ENCODE measurements at regions not wholly inside any gene's neighbourhood (a gene's known extent, or its start where the extent isn't known, plus 50 kb on each side); places are given as distances from the start of the nearest gene placed in this dataset.
"Not testable (repeated sequence)": the region's sequence is repeated elsewhere in the genome, so short reads cannot be mapped to it uniquely, and the experiment has no call there.

DNA sequence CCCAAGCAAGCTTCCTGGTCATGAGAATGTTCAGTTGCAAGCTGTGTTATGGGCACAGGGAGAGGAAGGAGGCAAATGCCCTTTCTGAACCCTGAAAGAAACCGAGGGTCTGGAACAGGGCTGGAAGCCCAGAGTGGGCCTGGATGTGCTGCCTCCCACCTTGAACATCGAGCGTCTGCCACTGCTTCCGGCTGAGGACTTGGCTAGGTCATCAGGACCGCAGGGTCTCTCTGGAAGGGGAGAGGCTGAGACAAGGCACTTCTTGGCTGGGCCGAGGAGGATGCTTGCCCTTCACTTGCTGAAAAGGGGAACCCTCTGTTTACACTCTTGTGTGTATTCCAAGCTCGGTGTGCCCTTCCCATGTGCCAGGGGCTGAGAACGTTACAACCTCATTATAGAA, 168.0 kb upstream of the C1orf174 start:
- no peak for DNase-seq

DNA sequence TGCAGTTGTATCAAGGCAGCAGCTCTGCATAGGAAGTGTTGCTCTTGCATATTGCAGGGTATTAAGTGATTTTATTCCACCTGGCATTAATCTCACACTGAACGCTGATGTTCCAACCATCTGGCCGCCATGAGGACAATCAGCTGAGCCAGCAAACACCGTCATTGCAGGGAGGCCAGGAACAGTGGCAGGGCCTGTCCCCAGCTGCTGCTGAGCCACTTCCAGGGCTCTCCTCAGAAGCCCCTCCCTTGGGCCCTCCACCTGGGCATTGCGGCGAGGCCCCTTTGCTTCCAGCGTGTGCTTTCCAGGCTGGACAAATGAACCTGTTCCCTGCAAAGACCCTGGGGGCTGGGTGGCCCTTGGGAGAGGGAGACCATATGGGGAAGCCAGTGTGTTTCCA, 171.6 kb upstream of the C1orf174 start:
- DNase-seq: no peak

DNA sequence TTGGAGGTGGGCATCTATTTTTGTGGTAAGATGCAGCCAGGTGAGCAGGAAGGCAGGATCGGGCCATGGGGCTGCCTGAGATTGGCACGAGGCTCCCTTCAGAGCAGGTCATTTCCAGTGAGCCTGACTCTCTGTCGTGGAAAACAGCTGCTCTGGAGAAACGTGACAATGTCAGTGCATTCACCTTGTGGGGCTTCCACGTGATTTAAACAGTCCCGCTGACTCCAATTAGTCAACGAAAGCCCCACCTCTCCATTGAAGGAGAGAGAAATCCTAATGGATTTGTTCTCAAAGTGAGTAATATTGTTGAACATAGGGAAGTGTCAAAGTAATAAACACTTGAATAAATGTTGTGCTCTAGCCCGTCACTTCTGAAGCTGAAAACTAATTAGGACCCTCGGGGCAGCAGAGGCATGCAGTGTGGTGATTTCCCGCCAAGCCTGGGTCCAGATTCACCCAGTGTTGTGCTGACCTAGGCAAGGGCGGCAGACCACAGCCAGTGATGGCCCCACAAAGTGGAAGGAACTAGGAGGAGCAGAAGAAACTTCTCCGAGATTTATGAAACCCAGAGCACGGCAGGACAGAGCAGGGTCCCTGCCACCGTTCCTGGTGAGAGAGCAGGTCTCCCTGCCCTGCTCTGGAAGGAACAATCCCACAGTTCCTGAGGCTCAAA, 172.5 kb upstream of the C1orf174 start:
- no peak for DNase-seq

DNA sequence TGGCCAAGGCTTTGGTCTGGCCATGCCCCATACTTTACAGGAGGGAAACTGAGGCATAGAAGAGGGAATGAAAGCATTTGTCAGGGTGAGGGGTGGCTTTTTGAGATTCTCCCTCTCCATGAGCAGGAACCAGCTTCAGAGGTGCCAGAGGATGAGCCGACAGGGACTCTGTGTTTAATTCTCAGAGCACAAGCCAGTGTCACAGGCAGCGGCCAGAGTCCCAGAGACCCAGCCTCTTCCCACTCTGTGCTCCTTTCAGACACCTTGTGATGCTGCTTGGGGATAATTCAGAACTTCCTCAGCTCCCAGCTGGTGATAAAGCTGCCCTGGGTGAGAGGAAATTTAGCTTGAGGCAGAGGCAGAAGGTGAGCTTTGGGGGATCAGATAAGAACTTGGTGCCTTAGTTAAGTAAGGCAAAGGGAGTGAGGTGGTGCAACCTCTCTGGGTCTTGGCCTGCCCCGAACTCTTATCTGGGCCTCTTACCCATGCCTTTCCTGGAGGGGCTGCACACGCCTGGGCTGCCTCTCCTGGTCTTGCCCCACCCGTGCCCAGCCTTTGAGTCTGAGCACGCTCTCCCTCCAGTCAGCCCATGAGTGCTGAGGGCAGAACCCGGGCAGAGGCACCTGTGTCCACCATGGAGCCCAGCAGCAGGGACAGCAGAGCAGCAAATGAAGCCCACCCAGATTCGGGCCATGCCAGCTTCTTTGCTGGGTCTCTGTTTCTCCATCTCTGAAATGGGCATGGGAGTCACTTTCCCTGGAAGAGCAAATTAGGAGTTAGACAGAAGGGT, 175.6 kb upstream of the C1orf174 start:
- no peak for DNase-seq

DNA sequence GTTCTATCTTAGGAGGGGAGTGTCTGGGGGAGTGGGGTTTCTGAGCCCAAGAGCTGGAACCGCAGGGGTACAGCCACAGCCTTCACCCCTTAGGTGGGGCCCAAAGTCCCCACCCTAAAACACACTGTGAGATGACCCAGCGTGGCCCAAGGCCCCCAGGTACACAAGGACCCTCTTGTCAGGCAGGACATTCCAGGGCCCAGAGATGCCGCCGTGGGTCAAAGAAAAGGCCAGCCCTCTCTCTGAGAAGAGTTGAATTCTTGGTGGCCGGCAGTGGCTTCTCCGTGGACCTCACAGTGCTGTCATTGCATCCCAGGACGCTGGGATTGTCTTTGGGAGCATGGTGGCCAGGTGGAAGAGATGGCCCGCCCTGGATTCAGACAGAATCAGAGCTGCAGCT, 176.3 kb upstream of the C1orf174 start:
- DNase-seq: no peak

DNA sequence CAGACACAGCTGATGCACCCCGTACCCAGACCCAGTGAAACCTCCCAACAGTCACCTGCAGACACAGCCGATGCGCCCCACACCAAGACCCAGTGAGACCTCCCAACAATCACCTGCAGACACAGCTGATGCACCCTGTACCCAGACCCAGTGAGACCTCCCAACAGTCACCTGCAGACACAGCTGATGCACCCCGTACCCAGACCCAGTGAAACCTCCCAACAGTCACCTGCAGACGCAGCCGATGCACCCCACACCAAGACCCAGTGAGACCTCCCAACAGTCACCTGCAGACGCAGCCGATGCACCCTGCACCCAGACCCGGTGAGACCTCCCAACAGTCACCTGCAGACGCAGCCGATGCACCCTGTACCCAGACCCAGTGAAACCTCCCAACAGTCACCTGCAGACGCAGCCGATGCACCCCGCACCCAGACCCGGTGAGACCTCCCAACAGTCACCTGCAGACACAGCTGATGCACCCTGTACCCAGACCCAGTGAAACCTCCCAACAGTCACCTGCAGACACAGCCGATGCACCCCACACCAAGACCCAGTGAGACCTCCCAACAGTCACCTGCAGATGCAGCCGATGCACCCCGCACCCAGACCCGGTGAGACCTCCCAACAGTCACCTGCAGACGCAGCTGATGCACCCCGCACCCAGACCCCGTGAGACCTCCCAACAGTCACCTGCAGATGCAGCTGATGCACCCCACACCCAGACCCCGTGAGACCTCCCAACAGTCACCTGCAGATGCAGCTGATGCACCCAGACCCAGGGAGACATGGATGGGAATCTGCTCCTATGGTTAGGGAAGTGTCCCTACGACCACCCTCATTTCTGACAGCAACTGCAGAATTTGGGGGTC, 178.3 kb upstream of the C1orf174 start:
- DNase-seq: not testable (repeated sequence)

DNA sequence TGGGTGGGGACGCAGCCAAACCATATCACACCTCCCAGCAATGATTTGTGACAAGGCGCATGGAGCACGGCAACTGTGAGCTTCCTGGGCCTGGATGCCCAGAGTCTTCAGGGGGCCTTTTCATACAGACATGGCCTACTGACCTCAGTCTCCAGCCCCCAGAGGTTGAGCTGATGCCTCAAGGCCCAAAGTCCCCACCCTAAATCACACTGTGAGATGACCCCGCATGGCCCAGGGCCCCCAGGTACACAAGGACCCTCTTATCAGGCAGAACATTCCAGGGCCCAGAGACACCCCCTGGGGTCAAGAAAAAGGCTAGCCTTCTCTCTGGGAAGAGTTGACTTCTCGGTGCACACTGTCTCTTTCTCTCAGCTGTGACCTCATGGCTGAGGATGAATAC, 179.7 kb upstream of the C1orf174 start:
- no peak for DNase-seq

DNA sequence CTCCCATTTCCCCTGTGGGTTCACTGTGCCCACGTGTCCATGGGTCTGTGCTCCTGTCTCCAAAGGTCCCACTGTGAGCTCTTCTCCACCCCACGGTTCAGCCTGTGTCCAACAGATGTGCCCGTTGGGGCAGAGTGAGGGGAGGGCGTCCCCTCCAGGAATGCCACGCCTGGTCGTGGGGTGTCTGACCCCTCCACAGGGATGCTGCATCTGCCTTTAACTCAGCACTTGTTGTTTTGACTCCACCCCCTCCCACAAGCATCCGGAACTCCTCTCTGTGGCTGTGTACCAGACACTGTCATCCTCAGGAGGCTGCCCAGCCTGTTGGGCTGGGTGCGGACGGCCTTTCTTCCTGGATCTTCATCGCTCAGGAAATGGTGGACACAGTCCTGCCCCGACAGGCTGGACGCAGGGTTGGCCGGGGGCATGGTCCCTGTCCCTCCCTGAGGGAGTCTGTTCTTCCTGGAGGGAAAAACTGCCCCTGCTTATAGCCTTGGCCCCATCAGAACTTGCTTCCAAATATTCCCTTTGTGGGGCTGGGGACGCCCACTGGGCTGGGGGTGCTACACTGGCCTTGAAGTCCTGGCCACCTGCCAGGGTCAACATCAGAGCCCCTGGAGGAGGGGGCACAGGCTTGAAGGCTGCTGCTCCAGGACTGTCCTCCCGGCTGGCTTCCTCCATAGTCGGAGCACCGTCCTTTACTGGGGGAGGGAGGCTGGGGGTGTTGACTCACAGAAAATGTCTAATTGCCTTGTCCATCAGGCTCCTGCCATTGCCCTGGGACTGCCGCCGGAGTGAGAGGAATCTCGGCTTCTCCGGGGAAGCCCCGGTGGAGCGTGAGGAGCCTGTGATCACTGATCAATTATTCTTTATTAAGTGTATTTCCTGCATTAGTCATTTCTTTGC, 182.0 kb upstream of the C1orf174 start:
- no peak for DNase-seq

DNA sequence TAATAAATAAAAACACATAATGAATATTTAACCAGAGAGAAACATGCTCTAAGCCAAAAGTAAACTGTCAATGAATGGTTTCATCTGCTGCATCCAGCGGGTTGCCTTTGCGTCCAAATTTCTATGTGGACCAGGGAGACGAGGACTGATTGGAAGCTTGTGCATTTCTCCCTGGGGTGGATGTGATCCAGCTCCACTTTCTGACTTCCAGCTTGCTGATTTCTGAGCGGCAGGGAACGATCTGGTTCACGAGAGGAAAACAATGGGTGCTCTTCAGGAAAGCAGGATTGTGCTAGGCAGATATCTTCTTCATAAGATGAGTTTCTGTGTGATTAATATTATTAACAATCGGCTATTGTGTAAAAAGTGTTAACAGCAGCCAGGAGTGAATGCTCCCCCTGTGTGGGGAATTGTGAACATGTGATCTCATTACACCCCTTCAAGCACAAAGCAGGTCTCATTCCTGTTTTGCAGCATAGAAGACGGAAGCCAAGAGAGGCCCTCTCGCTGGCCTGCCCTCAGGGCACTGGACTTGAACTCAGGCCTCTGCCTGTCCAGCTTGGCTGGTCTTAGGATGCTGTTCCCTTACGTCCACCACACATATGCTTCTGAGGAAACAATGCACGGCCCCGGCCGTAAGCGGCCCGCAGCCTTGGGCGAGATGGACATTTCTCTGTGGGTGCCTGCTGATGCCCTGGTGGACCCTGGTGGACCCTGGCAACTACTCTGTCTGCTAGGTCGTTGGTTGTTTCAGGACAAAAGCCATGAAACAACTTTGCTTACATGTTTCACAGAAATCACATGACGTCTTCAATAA, 183.4 kb upstream of the C1orf174 start:
- no peak for DNase-seq

DNA sequence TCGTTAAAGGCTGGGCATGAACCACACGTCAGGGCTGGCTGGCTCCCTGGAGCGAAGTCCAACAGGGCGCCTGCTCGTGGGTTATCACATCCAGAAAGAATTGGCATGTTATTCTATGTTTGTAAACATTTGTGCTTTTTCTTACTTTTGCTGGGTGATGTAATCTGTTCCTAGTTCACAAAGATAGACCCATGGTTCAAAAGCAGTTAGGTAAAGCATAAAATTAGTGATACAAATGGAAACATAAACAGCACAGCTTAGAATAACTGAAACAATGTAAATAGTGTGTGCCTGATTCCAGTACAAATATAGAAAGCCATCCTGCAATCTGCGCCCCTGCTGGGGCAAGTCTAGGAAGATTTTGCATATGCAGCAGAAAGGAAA, 184.0 kb upstream of the C1orf174 start:
- DNase-seq: no peak

DNA sequence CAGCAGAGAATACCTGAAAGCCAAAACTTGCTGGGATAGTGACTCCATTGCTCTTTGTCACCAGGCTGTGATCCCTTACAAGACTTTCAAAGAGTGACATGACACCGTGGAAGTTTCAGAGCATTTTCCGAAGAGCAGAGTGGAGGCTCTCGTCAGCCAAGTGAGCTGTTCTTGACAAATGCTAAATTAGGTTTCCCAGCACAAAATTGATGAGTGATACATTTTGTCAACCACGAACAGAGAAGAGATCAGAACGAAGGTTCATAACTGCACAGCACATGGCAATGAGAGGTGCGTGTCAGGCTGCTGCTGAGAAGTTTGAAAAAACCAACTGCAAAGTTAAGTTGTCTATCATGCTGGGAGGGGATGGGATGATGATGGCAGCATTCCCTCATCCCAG, 184.4 kb upstream of the C1orf174 start:
- no peak for DNase-seq

DNA sequence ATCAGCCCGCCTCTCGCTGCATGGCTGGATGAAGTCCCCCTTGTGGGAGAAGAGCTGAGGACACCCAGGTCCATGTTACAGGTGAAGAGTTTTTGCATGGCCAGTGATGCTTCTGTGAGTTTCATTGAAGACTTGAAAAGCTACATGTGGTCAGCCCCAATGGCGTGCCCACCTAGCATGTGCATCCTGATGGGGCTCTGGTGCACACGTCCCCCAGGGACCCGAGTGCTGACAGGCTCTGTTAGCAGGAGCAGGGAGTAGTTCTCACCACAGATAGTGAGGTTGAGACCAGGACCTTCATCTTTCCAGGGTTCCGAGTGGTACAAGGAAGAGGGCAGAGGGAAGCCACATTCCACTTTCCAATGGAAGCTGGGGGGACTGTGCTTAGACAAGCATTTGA, 184.8 kb upstream of the C1orf174 start:
- no peak for DNase-seq

DNA sequence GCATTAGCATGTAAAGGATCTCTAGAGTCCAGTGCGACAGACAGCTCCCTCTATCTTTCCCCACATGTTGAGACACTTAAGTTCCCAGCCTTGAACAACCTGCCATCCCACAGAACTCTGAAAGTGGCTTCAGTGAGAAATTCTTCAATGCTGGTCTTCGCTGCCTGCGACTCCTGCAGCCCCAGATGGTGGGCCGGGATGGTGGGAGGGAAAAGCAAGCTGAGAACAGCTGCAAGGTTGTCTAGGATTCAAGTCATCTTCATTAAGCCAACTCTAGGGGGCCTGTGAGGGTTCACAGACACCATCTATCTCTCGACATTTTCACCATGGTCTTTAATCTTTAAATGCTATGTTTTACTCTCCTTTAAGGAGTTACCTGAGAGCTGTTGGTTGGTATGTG, 185.5 kb upstream of the C1orf174 start:
- DNase-seq: no peak

DNA sequence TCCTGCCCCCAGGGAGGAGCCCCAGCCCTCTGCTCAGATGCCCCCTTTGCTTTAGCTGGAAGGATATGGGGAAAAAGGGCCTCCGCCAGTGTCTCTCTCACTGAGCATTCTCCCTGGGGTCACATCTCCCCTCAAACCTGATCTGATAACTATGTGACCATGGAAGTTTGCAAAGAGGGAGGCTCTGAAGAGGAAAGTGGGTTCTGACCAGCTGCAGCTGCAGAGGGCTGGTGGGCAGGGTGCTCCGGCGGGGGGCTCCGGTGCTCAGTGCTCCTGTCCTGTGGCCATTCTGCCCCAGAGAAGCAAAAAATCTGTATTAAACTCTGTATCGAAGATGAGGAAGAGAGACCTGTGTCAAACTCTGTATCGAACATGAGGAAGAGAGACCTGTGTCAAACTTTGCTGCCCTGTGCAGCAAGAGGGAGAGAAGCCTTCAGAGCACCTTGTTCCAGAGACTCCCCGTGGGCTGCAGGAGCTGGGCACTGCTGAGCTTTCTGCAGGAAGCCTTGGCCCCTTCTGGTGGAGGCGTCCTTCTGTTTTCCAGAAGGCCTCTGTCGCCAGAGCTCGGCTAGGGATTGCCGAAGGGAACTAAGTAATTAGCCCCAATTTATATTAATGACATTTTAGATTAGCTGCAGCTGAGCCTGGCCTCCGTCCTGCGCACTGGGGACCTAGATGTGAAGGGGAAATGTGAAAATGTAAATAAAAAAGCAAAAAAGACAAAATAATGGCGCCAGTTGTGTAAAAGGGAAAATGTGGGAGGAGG, 186.2 kb upstream of the C1orf174 start:
- DNase-seq: no peak

DNA sequence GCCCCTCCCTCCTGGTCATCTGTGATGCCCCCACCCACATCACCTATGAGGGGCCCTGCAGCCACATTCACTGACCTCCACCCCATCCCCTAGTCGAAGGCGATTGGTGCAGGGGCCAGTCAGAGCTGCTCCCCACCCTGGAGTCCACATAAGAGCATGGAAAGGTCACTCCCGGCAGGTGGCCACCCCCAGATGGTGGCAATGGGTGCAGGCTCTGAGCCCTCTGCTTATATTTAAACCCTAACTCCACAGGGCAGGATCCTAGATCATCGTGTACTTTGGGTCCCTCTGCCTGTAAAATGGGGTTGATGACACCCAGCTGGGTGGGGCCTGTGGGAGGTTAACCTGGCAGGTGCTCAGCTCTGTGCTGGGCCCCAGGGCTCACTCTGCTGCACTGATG, 186.8 kb upstream of the C1orf174 start:
- no peak for DNase-seq

DNA sequence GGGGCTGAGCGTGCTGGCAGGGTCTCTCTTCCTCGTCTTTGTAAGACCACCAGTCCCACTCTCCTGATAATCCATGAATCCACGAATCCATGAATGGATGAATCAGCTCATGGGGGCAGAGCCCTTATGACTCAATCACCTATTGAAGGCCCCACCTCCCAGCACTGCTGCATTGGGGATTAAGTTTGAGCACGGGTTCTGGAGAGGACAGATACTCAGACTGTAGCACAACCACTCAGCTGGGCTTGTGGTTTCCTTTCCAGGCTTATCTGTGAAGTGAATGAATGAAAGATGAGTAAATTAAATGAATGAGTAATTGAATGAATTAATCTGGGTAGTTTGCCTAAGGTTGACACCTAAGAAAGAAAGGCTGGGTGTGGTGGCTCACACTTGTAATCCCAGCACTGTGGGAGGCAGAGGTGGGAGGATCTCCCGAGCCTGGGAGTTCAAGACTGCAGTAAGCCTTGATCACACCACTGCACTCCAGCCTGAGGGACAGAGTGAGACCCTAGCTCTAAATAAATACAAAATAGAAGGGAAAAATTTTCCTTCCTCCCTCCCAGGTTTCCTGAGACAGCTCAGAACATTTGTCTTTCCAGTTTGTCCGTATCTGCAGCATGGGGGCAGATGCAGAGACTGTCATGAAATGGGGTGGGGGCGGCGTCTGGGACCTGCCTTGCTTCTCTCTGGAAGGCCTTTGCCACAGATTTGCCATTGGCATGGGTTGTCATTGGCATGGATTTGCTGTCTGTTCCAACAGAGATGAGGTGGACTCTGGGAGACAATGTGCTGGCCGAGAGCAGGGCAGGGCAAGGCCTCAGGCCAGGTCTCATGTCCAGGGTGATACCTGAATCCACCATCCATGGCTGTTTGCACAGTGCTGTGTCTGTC, 187.7 kb upstream of the C1orf174 start:
- no peak for DNase-seq

DNA sequence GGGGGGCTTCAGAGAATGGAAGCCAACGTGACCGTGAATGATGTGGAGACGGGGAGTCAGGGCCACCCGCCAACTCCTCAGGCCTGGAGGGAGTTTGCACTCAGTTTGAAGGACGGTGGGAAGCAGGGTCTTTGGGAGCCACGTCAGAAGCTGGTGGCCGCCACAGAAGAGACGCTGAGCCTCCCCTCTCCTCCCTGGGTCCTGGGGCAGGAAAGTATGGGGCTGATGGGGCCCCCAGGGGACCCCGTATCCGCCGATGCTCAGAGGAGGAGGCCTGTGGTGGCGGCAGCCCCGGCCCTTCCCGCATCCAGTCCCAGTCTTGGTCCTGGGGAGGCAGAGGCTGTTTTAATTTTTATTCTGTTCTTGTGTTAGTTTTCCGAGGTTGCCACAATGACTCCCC, 188.6 kb upstream of the C1orf174 start:
- no peak for DNase-seq

DNA sequence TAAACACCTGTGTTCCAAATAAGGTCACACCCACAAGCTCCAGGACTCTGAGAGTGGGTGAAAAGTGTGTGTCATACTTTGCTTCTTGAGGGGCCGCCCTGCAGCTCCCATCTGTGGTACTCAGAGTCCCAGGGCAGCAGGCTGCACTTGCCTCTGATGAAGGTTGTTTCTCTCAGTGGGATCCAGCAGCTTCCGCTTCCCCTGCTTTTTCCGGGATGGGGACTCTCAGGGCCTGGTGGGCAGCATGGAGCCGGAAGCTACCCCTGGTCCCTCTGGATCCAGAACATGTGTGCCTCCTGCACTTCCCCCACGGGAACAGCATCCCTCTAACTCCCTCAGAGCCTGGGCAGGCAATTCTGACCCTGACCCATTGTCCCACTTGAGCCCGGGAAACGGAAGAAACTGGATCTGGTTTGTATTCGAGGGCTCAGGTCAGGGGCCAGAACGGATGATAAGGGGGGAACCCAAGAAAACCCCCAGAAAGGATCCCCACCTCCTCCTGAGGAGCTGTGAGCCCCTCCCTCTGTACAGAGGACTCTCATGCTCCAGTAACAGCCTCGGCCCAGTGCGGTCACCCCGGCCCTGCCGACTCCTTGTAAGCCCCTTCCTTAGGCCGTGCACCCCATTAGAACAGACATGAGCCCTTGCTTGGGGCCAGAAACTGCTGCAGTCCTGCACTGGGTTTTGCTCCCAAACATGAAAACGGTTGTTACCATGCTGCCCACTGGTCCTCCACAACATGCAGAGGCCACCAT, 189.5 kb upstream of the C1orf174 start:
- DNase-seq: no peak

DNA sequence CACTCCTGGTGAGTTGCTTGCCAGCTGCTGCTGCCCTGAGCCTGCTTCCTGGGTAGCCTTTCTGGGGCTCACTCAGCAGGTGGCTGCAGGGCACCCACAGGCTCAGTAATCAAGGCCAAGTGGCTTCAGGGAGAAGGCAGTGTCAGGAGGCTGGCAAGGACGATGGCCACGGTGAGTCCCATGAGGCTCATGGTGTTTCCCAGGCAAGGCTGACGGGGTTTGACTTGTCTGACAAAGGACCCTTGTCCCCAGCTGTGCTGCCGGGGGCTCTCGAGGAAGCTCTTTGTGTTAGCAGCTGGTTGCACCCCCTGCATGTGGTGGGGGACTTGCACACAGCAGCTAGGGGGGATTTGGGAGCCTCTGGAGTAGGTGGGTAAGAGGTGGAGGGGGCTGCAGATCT, 190.5 kb upstream of the C1orf174 start:
- DNase-seq: no peak

Data from midbrain (tissue), 1 donor.